Esophagus (tissue), 2 donors: ENCODE measurements at regions not wholly inside any gene's neighbourhood (a gene's known extent, or its start where the extent isn't known, plus 50 kb on each side); places are given as distances from the start of the nearest gene placed in this dataset.

Experiments used
- H3K27ac ChIP-seq, 2 donors: one replicate each; pipeline ENCODE4 v1.5.1; 2013; ENCODE audit warnings: low read depth in 2 of 2, mild to moderate bottlenecking in 2 of 2, inconsistent platforms in 1 of 2, low read length in 1 of 2, moderate library complexity in 1 of 2
- H3K27me3 ChIP-seq, 2 donors: one replicate each; pipeline ENCODE4 v1.6.1; 2013; ENCODE audit warnings: low read length in 2 of 2, control low read depth in 1 of 2, mild to moderate bottlenecking in 1 of 2; ENCODE audit not compliant: insufficient read depth in 2 of 2, control insufficient read depth in 1 of 2
- H3K36me3 ChIP-seq, 2 donors: one replicate each; pipeline ENCODE4 v1.6.1; 2013; ENCODE audit warnings: low read length in 1 of 2; ENCODE audit not compliant: control insufficient read depth in 2 of 2, insufficient read depth in 2 of 2
- H3K4me1 ChIP-seq, 2 donors: one replicate each; pipeline ENCODE4 v1.6.1; 2013; ENCODE audit warnings: low read length in 1 of 2; ENCODE audit not compliant: control insufficient read depth in 2 of 2, insufficient read depth in 2 of 2
- H3K4me3 ChIP-seq, 2 donors: one replicate each; pipeline ENCODE4 v1.5.1; 2013; ENCODE audit warnings: low read length in 2 of 2, mild to moderate bottlenecking in 2 of 2, low read depth in 1 of 2, moderate library complexity in 1 of 2
- H3K9me3 ChIP-seq, 2 donors: one replicate each; pipeline ENCODE4 v1.6.1; 2013; ENCODE audit warnings: mild to moderate bottlenecking in 2 of 2, low read depth in 1 of 2, low read length in 1 of 2, moderate library complexity in 1 of 2; ENCODE audit not compliant: control insufficient read depth in 2 of 2, insufficient read depth in 1 of 2
- WGBS, 2 donors: extraction: QIAGEN DNeasy Blood & Tissue Kit; methylation state at CpG; one replicate each; pipeline ENCODE4 v1.1.7; 2013; 5-methylcytosine and 5-hydroxymethylcytosine counted together
- donor health status: healthy with polysubstance abuse.
- donor health status: Bipolar disorder and iron deficiency.

GRCh38 chr1:221439008-221439746 is 302.7 kb downstream of the DUSP10 start:
- H3K36me3 ChIP-seq, result no peaks in the 10 kb centered on the region
- no peaks in the 10 kb centered on the region for H3K9me3 ChIP-seq
- H3K4me3 ChIP-seq, result no peak overlapping the region
- 48 to 54% methylated on average over 4 of the region's 4 CpGs for WGBS, 2 donors
- H3K27ac ChIP-seq, result no peak overlapping the region
- H3K4me1 ChIP-seq, result no peaks in the 10 kb centered on the region
- H3K27me3 ChIP-seq, result no peaks in the 10 kb centered on the region

GRCh38 chr1:221439747-221440501 is 302.0 kb downstream of the DUSP10 start:
- WGBS, 2 donors, result 17 to 34% methylated on average over 4 of the region's 4 CpGs
- no peak overlapping the region for H3K4me3 ChIP-seq
- no peaks in the 10 kb centered on the region for H3K9me3 ChIP-seq

GRCh38 chr1:221440658-221441057 is 301.2 kb downstream of the DUSP10 start:
- Histone ChIP-seq H3K27ac (no peak overlapping the region), H3K9me3 (no peaks in the 10 kb centered on the region), H3K4me1 (no peaks in the 10 kb centered on the region), H3K4me3 (no peak overlapping the region), H3K36me3 (no peaks in the 10 kb centered on the region), H3K27me3 (no peaks in the 10 kb centered on the region)
- WGBS, 2 donors, result 14 to 33% methylated on average over 5 of the region's 5 CpGs

More at GRCh38 chr1:221439747-221440501, 302.0 kb downstream of the DUSP10 start:
- no peak overlapping the region for H3K27ac ChIP-seq
- H3K4me1 ChIP-seq, result no peaks in the 10 kb centered on the region
- H3K27me3 ChIP-seq, result no peaks in the 10 kb centered on the region
- no peaks in the 10 kb centered on the region for H3K36me3 ChIP-seq

GRCh38 chr1:221442056-221442455 is 299.8 kb downstream of the DUSP10 start:
- no peaks in the 10 kb centered on the region for H3K36me3 ChIP-seq
- 61 to 62% methylated on average over 3 of the region's 3 CpGs for WGBS, 2 donors
- no peaks in the 10 kb centered on the region for H3K27me3 ChIP-seq
- no peak overlapping the region for H3K4me3 ChIP-seq
- no peaks in the 10 kb centered on the region for H3K9me3 ChIP-seq
- no peak overlapping the region for H3K27ac ChIP-seq
- no peaks in the 10 kb centered on the region for H3K4me1 ChIP-seq

GRCh38 chr1:221444346-221444745 is 297.5 kb downstream of the DUSP10 start:
- Histone ChIP-seq H3K4me1 (no peaks in the 10 kb centered on the region), H3K27ac (no peak overlapping the region), H3K9me3 (no peaks in the 10 kb centered on the region), H3K36me3 (no peaks in the 10 kb centered on the region), H3K27me3 (no peaks in the 10 kb centered on the region), H3K4me3 (no peak overlapping the region)
- 80 to 86% methylated on average over 6 of the region's 6 CpGs for WGBS, 2 donors

GRCh38 chr1:221448585-221449175 is 293.2 kb downstream of the DUSP10 start:
- H3K4me1 ChIP-seq, result no peaks in the 10 kb centered on the region
- no peaks in the 10 kb centered on the region for H3K9me3 ChIP-seq
- H3K27ac ChIP-seq, result no peak overlapping the region
- H3K27me3 ChIP-seq, result no peaks in the 10 kb centered on the region
- no peaks in the 10 kb centered on the region for H3K36me3 ChIP-seq
- 49 to 60% methylated on average over 7 of the region's 7 CpGs for WGBS, 2 donors
- no peak overlapping the region for H3K4me3 ChIP-seq

GRCh38 chr1:221449194-221449593 is 292.7 kb downstream of the DUSP10 start:
- no peak overlapping the region for H3K27ac ChIP-seq
- no peaks in the 10 kb centered on the region for H3K9me3 ChIP-seq
- no peak overlapping the region for H3K4me3 ChIP-seq
- H3K27me3 ChIP-seq, result no peaks in the 10 kb centered on the region
- no peaks in the 10 kb centered on the region for H3K36me3 ChIP-seq
- WGBS, 2 donors, result 70 to 83% methylated on average over 2 of the region's 2 CpGs
- H3K4me1 ChIP-seq, result no peaks in the 10 kb centered on the region

- Histone ChIP-seq H3K9me3 (no peaks in the 10 kb centered on the region), H3K27ac (no peak overlapping the region), H3K36me3 (no peaks in the 10 kb centered on the region), H3K4me1 (no peaks in the 10 kb centered on the region), H3K27me3 (no peaks in the 10 kb centered on the region), H3K4me3 (no peak overlapping the region)
- 66 to 72% methylated on average over 3 of the region's 3 CpGs for WGBS, 2 donors
These were observed 292.0 kb downstream of the DUSP10 start for GRCh38 chr1:221449801-221450470.

GRCh38 chr1:221451741-221452140 is 290.1 kb downstream of the DUSP10 start:
- Histone ChIP-seq H3K27ac (no peak overlapping the region), H3K36me3 (no peaks in the 10 kb centered on the region), H3K4me3 (no peak overlapping the region), H3K9me3 (no peaks in the 10 kb centered on the region), H3K4me1 (no peaks in the 10 kb centered on the region), H3K27me3 (no peaks in the 10 kb centered on the region)
- 63 to 70% methylated on average over 1 of the region's 1 CpG for WGBS, 2 donors
